ENCODE measurements at regions not wholly inside any gene's neighbourhood (a gene's known extent, or its start where the extent isn't known, plus 50 kb on each side); places are given as distances from the start of the nearest gene placed in this dataset.

GRCh38 chr15:46300716-46301115, 665.9 kb downstream of the SQOR start:
- H3K36me3 ChIP-seq (ENCODE audit: low read depth, low read length) = no peaks in the 10 kb centered on the region
- H4K20me1 ChIP-seq (ENCODE audit: low read length) = no peaks in the 10 kb centered on the region
- ChIA-PET CTCF (no interaction called here), POLR2A (ENCODE audit: unreplicated experiment) (interaction anchor here (0.6 kb wide), 1 partner anchor 658 kb away, joined by 4 read pairs; no protein-coding TSS in a partner anchor)
- no peak overlapping the region for H3K9ac ChIP-seq (ENCODE audit: low read length)
- H2AFZ ChIP-seq (ENCODE audit: low read length) = no peak overlapping the region
- H3K9me3 ChIP-seq (ENCODE audit: low read length) = no peaks in the 10 kb centered on the region
- H3F3A ChIP-seq (ENCODE audit: low read length, unreplicated experiment) = no peaks in the 10 kb centered on the region
- ATAC-seq (no peak), DNase-seq (no peak)
- no TSS peak for BruUV-seq (replicated peaks)
- peaks cover 9% of the 10 kb centered on the region for H3K4me1 ChIP-seq (ENCODE audit: insufficient read depth, low read length)
- H3K4me3 ChIP-seq (ENCODE audit: low read length) = no peak overlapping the region
- H3K27me3 ChIP-seq (ENCODE audit: low read length) = no peaks in the 10 kb centered on the region
- H3K79me2 ChIP-seq (ENCODE audit: low read length) = no peaks in the 10 kb centered on the region
- no peaks in the 10 kb centered on the region for H3K9me2 ChIP-seq (replicated peaks; ENCODE audit: low read length)
- intact Hi-C loops (cut with micrococcal nuclease) = no loop called here
- H3K4me2 ChIP-seq (ENCODE audit: low read length) = no peak overlapping the region
- TF ChIP-seq, protein P1, sequence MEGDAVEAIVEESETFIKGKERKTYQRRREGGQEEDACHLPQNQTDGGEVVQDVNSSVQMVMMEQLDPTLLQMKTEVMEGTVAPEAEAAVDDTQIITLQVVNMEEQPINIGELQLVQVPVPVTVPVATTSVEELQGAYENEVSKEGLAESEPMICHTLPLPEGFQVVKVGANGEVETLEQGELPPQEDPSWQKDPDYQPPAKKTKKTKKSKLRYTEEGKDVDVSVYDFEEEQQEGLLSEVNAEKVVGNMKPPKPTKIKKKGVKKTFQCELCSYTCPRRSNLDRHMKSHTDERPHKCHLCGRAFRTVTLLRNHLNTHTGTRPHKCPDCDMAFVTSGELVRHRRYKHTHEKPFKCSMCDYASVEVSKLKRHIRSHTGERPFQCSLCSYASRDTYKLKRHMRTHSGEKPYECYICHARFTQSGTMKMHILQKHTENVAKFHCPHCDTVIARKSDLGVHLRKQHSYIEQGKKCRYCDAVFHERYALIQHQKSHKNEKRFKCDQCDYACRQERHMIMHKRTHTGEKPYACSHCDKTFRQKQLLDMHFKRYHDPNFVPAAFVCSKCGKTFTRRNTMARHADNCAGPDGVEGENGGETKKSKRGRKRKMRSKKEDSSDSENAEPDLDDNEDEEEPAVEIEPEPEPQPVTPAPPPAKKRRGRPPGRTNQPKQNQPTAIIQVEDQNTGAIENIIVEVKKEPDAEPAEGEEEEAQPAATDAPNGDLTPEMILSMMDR (conservative IDR thresholded peaks at IDR 0.05; ENCODE audit: low read depth, low read length) = no peak
- no peak for TF ChIP-seq EZH2phosphoT487 (IDR thresholded peaks at IDR 0.05; ENCODE audit: borderline replicate concordance, low read length)
- TF ChIP-seq EZH2 (IDR thresholded peaks at IDR 0.05; ENCODE audit: low read length, unreplicated experiment) = no peak
- H3K27ac ChIP-seq (ENCODE audit: low read length) = no peak overlapping the region

- TF ChIP-seq, protein P1 (conservative IDR thresholded peaks at IDR 0.05; ENCODE audit: low read depth, low read length) = no peak
- no peak for TF ChIP-seq EZH2phosphoT487 (IDR thresholded peaks at IDR 0.05; ENCODE audit: borderline replicate concordance, low read length)
- TF ChIP-seq EZH2 (IDR thresholded peaks at IDR 0.05; ENCODE audit: low read length, unreplicated experiment) = no peak
- H3K9ac ChIP-seq (ENCODE audit: low read length) = no peak overlapping the region
- intact Hi-C loops (cut with micrococcal nuclease) = no loop called here
- no peaks in the 10 kb centered on the region for H3F3A ChIP-seq (ENCODE audit: low read length, unreplicated experiment)
- no peaks in the 10 kb centered on the region for H3K9me2 ChIP-seq (replicated peaks; ENCODE audit: low read length)
- peaks cover 9% of the 10 kb centered on the region for H3K4me1 ChIP-seq (ENCODE audit: insufficient read depth, low read length)
- no peak overlapping the region for H2AFZ ChIP-seq (ENCODE audit: low read length)
- H3K27me3 ChIP-seq (ENCODE audit: low read length) = no peaks in the 10 kb centered on the region
- no peaks in the 10 kb centered on the region for H3K9me3 ChIP-seq (ENCODE audit: low read length)
- ChIA-PET POLR2A (ENCODE audit: unreplicated experiment) (interaction anchor here (0.6 kb wide), 1 partner anchor 659 kb away, joined by 4 read pairs; no protein-coding TSS in a partner anchor), CTCF (interaction anchor here (0.5 kb wide), 1 partner anchor 408 kb away, joined by 3 read pairs; no protein-coding TSS in a partner anchor)
- H4K20me1 ChIP-seq (ENCODE audit: low read length) = no peaks in the 10 kb centered on the region
- H3K36me3 ChIP-seq (ENCODE audit: low read depth, low read length) = no peaks in the 10 kb centered on the region
- H3K4me2 ChIP-seq (ENCODE audit: low read length) = no peak overlapping the region
- H3K4me3 ChIP-seq (ENCODE audit: low read length) = no peak overlapping the region
- H3K79me2 ChIP-seq (ENCODE audit: low read length) = no peaks in the 10 kb centered on the region
- ATAC-seq (peak; percentile 46; the same call in 1 of the 2 replicates), DNase-seq (peak; percentile 56)
- H3K27ac ChIP-seq (ENCODE audit: low read length) = no peak overlapping the region
- no TSS peak for BruUV-seq (replicated peaks)
These were observed 666.5 kb downstream of the SQOR start for GRCh38 chr15:46301291-46301690.

- Histone ChIP-seq H3K79me2 (ENCODE audit: low read length) (no peaks in the 10 kb centered on the region), H3K36me3 (ENCODE audit: low read depth, low read length) (no peaks in the 10 kb centered on the region), H4K20me1 (ENCODE audit: low read length) (no peaks in the 10 kb centered on the region), H3K9ac (ENCODE audit: low read length) (no peak overlapping the region), H3K9me2 (replicated peaks; ENCODE audit: low read length) (no peaks in the 10 kb centered on the region), H3F3A (ENCODE audit: low read length, unreplicated experiment) (no peaks in the 10 kb centered on the region), H2AFZ (ENCODE audit: low read length) (no peak overlapping the region), H3K27me3 (ENCODE audit: low read length) (no peaks in the 10 kb centered on the region), H3K4me3 (ENCODE audit: low read length) (no peak overlapping the region), H3K27ac (ENCODE audit: low read length) (no peak overlapping the region), H3K9me3 (ENCODE audit: low read length) (no peaks in the 10 kb centered on the region), H3K4me1 (ENCODE audit: insufficient read depth, low read length) (peaks cover 9% of the 10 kb centered on the region), H3K4me2 (ENCODE audit: low read length) (no peak overlapping the region)
- CTCF ChIA-PET = no interaction called here
- TF ChIP-seq, protein P1 (conservative IDR thresholded peaks at IDR 0.05; ENCODE audit: low read depth, low read length) = no peak
- TF ChIP-seq EZH2 (IDR thresholded peaks at IDR 0.05; ENCODE audit: low read length, unreplicated experiment) (no peak), EZH2phosphoT487 (IDR thresholded peaks at IDR 0.05; ENCODE audit: borderline replicate concordance, low read length) (no peak)
- intact Hi-C loops (cut with micrococcal nuclease) = no loop called here
- POLR2A ChIA-PET (ENCODE audit: unreplicated experiment) = no interaction called here
- DNase-seq (no peak), ATAC-seq (no peak)
- BruUV-seq (replicated peaks) = no TSS peak
These were observed 667.0 kb downstream of the SQOR start for GRCh38 chr15:46301826-46302225.

Measured in PC-3 (cell line).